ENCODE measurements at regions not wholly inside any gene's neighbourhood (a gene's known extent, or its start where the extent isn't known, plus 50 kb on each side); places are given as distances from the start of the nearest gene placed in this dataset.

DNA sequence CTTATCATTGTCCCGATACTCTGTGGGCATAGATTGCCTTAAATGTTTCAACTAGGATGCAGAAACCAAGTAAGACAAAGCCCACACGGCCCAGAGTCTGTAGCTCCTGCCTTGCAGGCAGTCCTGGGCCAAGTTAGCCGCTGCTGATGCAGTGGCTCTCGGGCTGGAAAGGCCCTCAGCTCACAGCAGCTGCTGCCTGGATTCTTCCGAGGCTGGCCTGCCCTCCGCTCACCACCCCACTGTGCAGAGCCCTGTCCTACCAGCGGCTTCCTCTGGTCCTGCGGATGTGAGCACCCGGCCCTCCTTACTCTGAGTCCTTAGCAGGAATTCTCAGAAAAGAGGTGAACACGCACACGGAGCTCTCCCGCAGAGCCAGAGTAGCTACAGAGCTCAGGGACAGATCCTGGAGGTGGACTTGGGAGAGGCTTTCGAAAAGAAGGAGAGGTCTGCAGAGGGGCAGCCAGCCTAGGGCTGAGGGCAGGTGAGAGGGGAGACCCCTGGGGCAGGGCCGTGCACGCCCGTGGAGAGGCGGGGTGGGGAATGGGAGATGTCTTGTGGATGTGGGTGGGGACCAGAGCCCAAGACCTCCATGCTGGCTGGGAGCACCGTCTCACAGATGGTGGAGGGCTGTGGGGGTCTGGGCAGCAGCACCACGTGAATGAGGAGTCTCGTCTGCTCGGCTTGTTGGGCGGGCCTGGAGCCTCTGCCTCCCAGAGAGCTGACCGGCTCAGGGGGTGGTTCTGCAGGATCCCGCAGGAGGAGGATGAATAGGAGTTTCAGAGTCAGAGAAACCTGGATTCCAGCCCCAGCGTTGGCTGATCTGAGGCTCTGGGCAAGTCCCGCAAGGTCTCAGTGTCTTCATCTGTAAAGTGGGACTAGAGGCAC, 117.4 kb upstream of the B3GAT1 start:
- no peaks in the 10 kb centered on the region for H3K4me1 ChIP-seq
- DNase-seq: no peak
- 84% methylated on average over 26 of the region's 26 CpGs; no CpG with 5 or more reads in 1 of the 2 donors for WGBS, 2 donors (ENCODE audit: low coverage in 1 of 2)
- H3K27me3 ChIP-seq: no peaks in the 10 kb centered on the region
- TF ChIP-seq EP300 (IDR thresholded peaks at IDR 0.05; ENCODE audit: low read depth) (no peak), POLR2A (IDR thresholded peaks at IDR 0.05) (no peak), POLR2AphosphoS5 (IDR thresholded peaks at IDR 0.05) (no peak), CTCF (IDR thresholded peaks at IDR 0.05) (no peak)
- no peaks in the 10 kb centered on the region for H3K36me3 ChIP-seq
- no peak overlapping the region for H3K4me3 ChIP-seq
- H3K27ac ChIP-seq: no peak overlapping the region
- in situ Hi-C loops (cut with MboI; ENCODE audit: low pct_ligation_motif_present in 1 of 4, low pct_unique_long_range_greater_than_20kb in 1 of 4, low sequenced_read_pairs in 3 of 4): no loop called here
- intact Hi-C loops (cut with DNase I; ENCODE audit: low total_unique reads): no loop called here
- H3K9me3 ChIP-seq: no peaks in the 10 kb centered on the region

GRCh38 chr11:134528453-134528852, 116.4 kb upstream of the B3GAT1 start:
- DNase-seq: no peak
- Histone ChIP-seq H3K36me3 (no peaks in the 10 kb centered on the region), H3K9me3 (no peaks in the 10 kb centered on the region), H3K27ac (no peak overlapping the region), H3K4me3 (no peak overlapping the region), H3K4me1 (no peaks in the 10 kb centered on the region), H3K27me3 (no peaks in the 10 kb centered on the region)
- intact Hi-C loops (cut with DNase I; ENCODE audit: low total_unique reads) (no loop called here), in situ Hi-C loops (cut with MboI; ENCODE audit: low pct_ligation_motif_present in 1 of 4, low pct_unique_long_range_greater_than_20kb in 1 of 4, low sequenced_read_pairs in 3 of 4) (no loop called here)
- TF ChIP-seq POLR2AphosphoS5 (IDR thresholded peaks at IDR 0.05) (no peak), CTCF (IDR thresholded peaks at IDR 0.05) (no peak), EP300 (IDR thresholded peaks at IDR 0.05; ENCODE audit: low read depth) (no peak), POLR2A (IDR thresholded peaks at IDR 0.05) (no peak)
- 85 to 88% methylated on average over 7 to 8 of the region's 8 CpGs for WGBS, 2 donors (ENCODE audit: low coverage in 1 of 2)

GRCh38 chr11:134527382-134528243, 115.6 kb upstream of the B3GAT1 start:
- Histone ChIP-seq H3K9me3 (no peaks in the 10 kb centered on the region), H3K4me1 (no peaks in the 10 kb centered on the region), H3K36me3 (no peaks in the 10 kb centered on the region), H3K27me3 (no peaks in the 10 kb centered on the region), H3K4me3 (no peak overlapping the region), H3K27ac (no peak overlapping the region)
- DNase-seq: no peak
- WGBS, 2 donors (ENCODE audit: low coverage in 1 of 2): 86 to 91% methylated on average over 4 to 19 of the region's 19 CpGs
- TF ChIP-seq EP300 (IDR thresholded peaks at IDR 0.05; ENCODE audit: low read depth) (no peak), CTCF (IDR thresholded peaks at IDR 0.05) (no peak), POLR2A (IDR thresholded peaks at IDR 0.05) (no peak), POLR2AphosphoS5 (IDR thresholded peaks at IDR 0.05) (no peak)
- in situ Hi-C loops (cut with MboI; ENCODE audit: low pct_ligation_motif_present in 1 of 4, low pct_unique_long_range_greater_than_20kb in 1 of 4, low sequenced_read_pairs in 3 of 4) (no loop called here), intact Hi-C loops (cut with DNase I; ENCODE audit: low total_unique reads) (no loop called here)
